Neural progenitor cell (in vitro differentiated cells): ENCODE measurements at regions not wholly inside any gene's neighbourhood (a gene's known extent, or its start where the extent isn't known, plus 50 kb on each side); places are given as distances from the start of the nearest gene placed in this dataset.

ENCODE experiments used
- DNase-seq: peaks from one replicate; pipeline ENCODE4 v3.0.0-alpha.2; 2016; ENCODE audit warnings: low spot score
- H2AFZ ChIP-seq: fragments of 200-600 bp; sonication (generic); replicated peaks from 2 replicates; pipeline ENCODE4 v1.6.1; 2016; ENCODE audit warnings: antibody characterized with exemption
- H3F3A ChIP-seq: fragments of 200-600 bp; sonication (generic); 2 replicates; pipeline ENCODE4 v1.6.1; 2016; ENCODE audit warnings: antibody characterized with exemption, low read depth
- H3K27ac ChIP-seq: fragments of 200-600 bp; sonication (generic); 2 replicates; pipeline ENCODE4 v1.5.1; 2016; ENCODE audit warnings: mild to moderate bottlenecking
- H3K27me3 ChIP-seq: fragments of 200-600 bp; sonication (generic); 2 replicates; pipeline ENCODE4 v1.6.1; 2016; ENCODE audit warnings: mild to moderate bottlenecking, moderate library complexity
- H3K36me3 ChIP-seq: fragments of 200-600 bp; sonication (generic); 2 replicates; pipeline ENCODE4 v1.5.1; 2016
- H3K4me1 ChIP-seq: fragments of 200-600 bp; sonication (generic); 2 replicates; pipeline ENCODE4 v1.6.1; 2016; ENCODE audit warnings: mixed run types
- H3K4me2 ChIP-seq: fragments of 200-600 bp; sonication (generic); 2 replicates; pipeline ENCODE4 v1.6.1; 2016
- H3K4me3 ChIP-seq: fragments of 200-600 bp; sonication (generic); 2 replicates; pipeline ENCODE4 v1.5.1; 2016
- H3K79me2 ChIP-seq: fragments of 200-600 bp; sonication (generic); 2 replicates; pipeline ENCODE4 v1.6.1; 2016; ENCODE audit warnings: low read depth
- H3K9ac ChIP-seq: fragments of 200-600 bp; sonication (generic); 2 replicates; pipeline ENCODE4 v1.6.1; 2016
- H3K9me3 ChIP-seq: fragments of 200-600 bp; sonication (generic); 2 replicates; pipeline ENCODE4 v1.5.1; 2016; ENCODE audit warnings: low read depth
- H4K20me1 ChIP-seq: fragments of 200-600 bp; sonication (generic); 2 replicates; pipeline ENCODE4 v1.6.1; 2016; ENCODE audit warnings: low read depth
- H3K27ac Mint-ChIP-seq: 3 replicates; pipeline ENCODE4 v1.8.0; 2021; ENCODE audit warnings: mixed read lengths
- H3K27me3 Mint-ChIP-seq: 2 replicates; pipeline ENCODE4 v1.8.0; 2022; ENCODE audit warnings: low read depth, mild to moderate bottlenecking, inconsistent platforms, moderate library complexity, mixed read lengths; ENCODE audit not compliant: insufficient read depth
- H3K36me3 Mint-ChIP-seq: 3 replicates; pipeline ENCODE4 v1.8.0; 2021; ENCODE audit warnings: mixed read lengths
- H3K4me1 Mint-ChIP-seq: 3 replicates; pipeline ENCODE4 v1.8.0; 2021; ENCODE audit warnings: mixed read lengths
- H3K4me3 Mint-ChIP-seq: 3 replicates; pipeline ENCODE4 v1.8.0; 2021; ENCODE audit warnings: mild to moderate bottlenecking, moderate library complexity, mixed read lengths
- H3K9me3 Mint-ChIP-seq: 3 replicates; pipeline ENCODE4 v1.8.0; 2020; ENCODE audit warnings: mixed read lengths
- CTCF ChIP-seq: fragments of 200-600 bp; sonication (generic); IDR thresholded peaks from 2 replicates; pipeline ENCODE4 v1.5.1; 2017; ENCODE audit warnings: antibody characterized with exemption, mild to moderate bottlenecking
- EZH2 ChIP-seq: fragments of 200-600 bp; sonication (generic); IDR thresholded peaks from 2 replicates; pipeline ENCODE4 v1.6.1; 2017; ENCODE audit warnings: antibody characterized with exemption, mild to moderate bottlenecking, moderate library complexity
- EZH2phosphoT487 ChIP-seq: fragments of 200-600 bp; sonication (generic); IDR thresholded peaks from 2 replicates; pipeline ENCODE4 v1.6.1; 2017; ENCODE audit warnings: antibody characterized with exemption

GRCh38 chr17:63350364-63350763 is 95.7 kb downstream of the CYB561 start:
- H3K79me2 ChIP-seq: no peaks in the 10 kb centered on the region
- H3K4me3 Mint-ChIP-seq: no peak overlapping the region
- no peak overlapping the region for H3K9ac ChIP-seq
- no peaks in the 10 kb centered on the region for H3K9me3 ChIP-seq
- H3K27me3 Mint-ChIP-seq: no peaks in the 10 kb centered on the region
- no peak overlapping the region for H2AFZ ChIP-seq
- H3K4me3 ChIP-seq: no peak overlapping the region
- no peaks in the 10 kb centered on the region for H3K27me3 ChIP-seq
- H3K27ac Mint-ChIP-seq: no peak overlapping the region
- H3F3A ChIP-seq: no peaks in the 10 kb centered on the region
- TF ChIP-seq EZH2 (no peak), CTCF (no peak), EZH2phosphoT487 (no peak)
- H3K27ac ChIP-seq: no peak overlapping the region
- H3K9me3 Mint-ChIP-seq: no peaks in the 10 kb centered on the region
- H3K36me3 Mint-ChIP-seq: peaks cover 26% of the 10 kb centered on the region
- no peaks in the 10 kb centered on the region for H3K4me1 ChIP-seq
- H3K36me3 ChIP-seq: no peaks in the 10 kb centered on the region
- H4K20me1 ChIP-seq: no peaks in the 10 kb centered on the region
- H3K4me1 Mint-ChIP-seq: no peaks in the 10 kb centered on the region
- H3K4me2 ChIP-seq: no peak overlapping the region
- no peak for DNase-seq

- Histone ChIP-seq H3K4me3 (no peak overlapping the region), H3K79me2 (no peaks in the 10 kb centered on the region), H3K9me3 (no peaks in the 10 kb centered on the region), H4K20me1 (no peaks in the 10 kb centered on the region), H2AFZ (no peak overlapping the region), H3K36me3 (no peaks in the 10 kb centered on the region), H3K27ac (no peak overlapping the region), H3K4me2 (no peak overlapping the region), H3F3A (no peaks in the 10 kb centered on the region), H3K27me3 (no peaks in the 10 kb centered on the region), H3K4me1 (peaks cover 5% of the 10 kb centered on the region), H3K9ac (no peak overlapping the region)
- H3K4me1 Mint-ChIP-seq: peaks cover 6% of the 10 kb centered on the region
- H3K9me3 Mint-ChIP-seq: no peaks in the 10 kb centered on the region
- DNase-seq: no peak
- no peak overlapping the region for H3K27ac Mint-ChIP-seq
- H3K36me3 Mint-ChIP-seq: peaks cover 33% of the 10 kb centered on the region
- no peak for TF ChIP-seq EZH2phosphoT487
- no peak for TF ChIP-seq CTCF
- TF ChIP-seq EZH2: no peak
- H3K4me3 Mint-ChIP-seq: no peak overlapping the region
- H3K27me3 Mint-ChIP-seq: no peaks in the 10 kb centered on the region
Observed at GRCh38 chr17:63354256-63354655, 91.8 kb downstream of the CYB561 start.

GRCh38 chr17:63356337-63356757 is 89.8 kb downstream of the CYB561 start:
- no peak overlapping the region for H3K4me3 ChIP-seq
- no peak overlapping the region for H3K27ac Mint-ChIP-seq
- DNase-seq: no peak
- H3F3A ChIP-seq: no peaks in the 10 kb centered on the region
- no peaks in the 10 kb centered on the region for H3K36me3 ChIP-seq
- no peaks in the 10 kb centered on the region for H4K20me1 ChIP-seq
- H3K4me1 ChIP-seq: peaks cover 5% of the 10 kb centered on the region
- H3K9ac ChIP-seq: no peak overlapping the region
- H3K27ac ChIP-seq: no peak overlapping the region
- H3K27me3 ChIP-seq: no peaks in the 10 kb centered on the region
- H3K4me2 ChIP-seq: no peak overlapping the region
- no peak overlapping the region for H2AFZ ChIP-seq
- H3K9me3 ChIP-seq: no peaks in the 10 kb centered on the region
- H3K4me1 Mint-ChIP-seq: peaks cover 6% of the 10 kb centered on the region
- no peaks in the 10 kb centered on the region for H3K9me3 Mint-ChIP-seq
- peaks cover 35% of the 10 kb centered on the region for H3K36me3 Mint-ChIP-seq
- TF ChIP-seq EZH2phosphoT487: no peak
- no peak for TF ChIP-seq CTCF
- TF ChIP-seq EZH2: no peak
- H3K27me3 Mint-ChIP-seq: no peaks in the 10 kb centered on the region
- H3K79me2 ChIP-seq: no peaks in the 10 kb centered on the region
- no peak overlapping the region for H3K4me3 Mint-ChIP-seq
